Heart left ventricle (tissue), 13 donors: ENCODE measurements at regions not wholly inside any gene's neighbourhood (a gene's known extent, or its start where the extent isn't known, plus 50 kb on each side); places are given as distances from the start of the nearest gene placed in this dataset.

ENCODE experiments used
- CTCF ChIP-seq, 12 donors: fragments of 200-600 bp; sonication (generic) in 4 of 12; IDR thresholded peaks; one replicate each; pipeline versions ENCODE4 v1.5.0 to v1.8.0; 2018 to 2022; ENCODE audit warnings: antibody characterized with exemption in 12 of 12, mild to moderate bottlenecking in 5 of 12
- POLR2A ChIP-seq, 2 donors: fragments of 450-650 bp; IDR thresholded peaks; one replicate each; pipeline ENCODE4 v1.6.1; 2017; ENCODE audit warnings: antibody characterized with exemption in 2 of 2, mild to moderate bottlenecking in 2 of 2, moderate library complexity in 2 of 2
- donor health status: ischemic (EF 13 %, LVEDD 7.1; RV severe dilation, severe dysfunction).
- donor health status: DM: no; HTN: yes; CAD: no.
- donor health status: DM: no; HTN: no; CAD: no.
- donor health status: ischemic (EF 25% LVEDD 6.9; RV normal size, moderate dysfunction).
- donor health status: ischemic (EF 25% LVEDD 5.7; RV mildly dilated, moderate dysfunction).
- donor health status: ischemic (EF 35%, LVEDD 5.7; RV mildly dilated, moderate dysfunction).
- donor health status: nonischemic (EF 11% LVEDD 7.7; RV severe dilation, severe dysfunction).
- donor health status: DM: yes; HTN: yes; CAD: no.
- donor health status: PGD.
- donor health status: ischemic (EF 29% LVEDD 5.4; RV normal size, mild dysfunction).
- donor health status: nonischemic (EF 23%, LVEDD 6.1; RV moderate dilation, normal function).

- no peak for TF ChIP-seq POLR2A (IDR thresholded peaks at IDR 0.05)
- TF ChIP-seq CTCF (IDR thresholded peaks at IDR 0.05): no peak
These were observed 98.5 kb upstream of the PKDCC start for GRCh38 chr2:41949091-41949882.
